Lower leg skin (tissue), 4 donors: ENCODE measurements at regions not wholly inside any gene's neighbourhood (a gene's known extent, or its start where the extent isn't known, plus 50 kb on each side); places are given as distances from the start of the nearest gene placed in this dataset.

Experiments
- DNase-seq, 2 donors: peaks; one replicate each; pipeline ENCODE4 v3.0.0-alpha.2; 2019; ENCODE audit warnings: low spot score in 2 of 2
- H3K4me3 ChIP-seq: fragments of 200-600 bp; sonication (generic); 2 replicates; pipeline ENCODE4 v1.5.1; 2017; ENCODE audit warnings: mild to moderate bottlenecking, low read depth; ENCODE audit not compliant: poor library complexity, severe bottlenecking
- POLR2A ChIP-seq, 2 donors: fragments of 450-650 bp; IDR thresholded peaks; one replicate each; pipeline ENCODE4 v1.6.1; 2016 to 2017; ENCODE audit warnings: antibody characterized with exemption in 2 of 2, mild to moderate bottlenecking in 1 of 2, moderate library complexity in 1 of 2
- WGBS, 2 donors: methylation state at CpG; one replicate each; pipeline ENCODE4 v1.1.5; 2018; 5-methylcytosine and 5-hydroxymethylcytosine counted together
- intact Hi-C: fragments of 100-400 bp; cut with DNase I; formaldehyde crosslinking; loops from one replicate; pipeline ENCODE4 v1.15.0; 2023; ENCODE audit warnings: low total_unique reads
- TF ChIP-seq, protein P1 (sequence below), 3 donors: fragments of 450-650 bp; IDR thresholded peaks; one replicate each; pipeline ENCODE4 v1.5.1; 2016; ENCODE audit warnings: antibody characterized with exemption in 3 of 3, mild to moderate bottlenecking in 3 of 3, moderate library complexity in 2 of 3

DNA sequence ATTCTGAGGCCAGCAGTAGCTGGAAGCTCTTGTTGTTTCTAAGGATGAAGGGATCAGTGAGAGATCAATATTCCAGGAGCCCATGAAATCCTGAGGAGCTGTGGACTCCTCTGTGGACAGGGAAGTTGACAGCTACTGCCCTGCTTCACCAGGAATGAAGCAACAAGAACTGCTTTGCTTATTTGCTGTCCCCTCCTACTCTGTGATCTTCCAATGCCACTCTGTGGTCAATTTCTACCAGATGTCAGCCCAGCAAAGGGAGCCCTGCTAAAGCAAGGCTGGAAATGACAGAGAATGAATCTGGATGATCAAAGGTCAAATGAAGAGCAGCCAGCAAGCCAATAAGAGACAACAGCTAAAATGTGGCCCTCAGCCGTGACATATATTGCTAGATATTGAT is 227.5 kb upstream of the CHRM2 start:
- TF ChIP-seq, protein P1, sequence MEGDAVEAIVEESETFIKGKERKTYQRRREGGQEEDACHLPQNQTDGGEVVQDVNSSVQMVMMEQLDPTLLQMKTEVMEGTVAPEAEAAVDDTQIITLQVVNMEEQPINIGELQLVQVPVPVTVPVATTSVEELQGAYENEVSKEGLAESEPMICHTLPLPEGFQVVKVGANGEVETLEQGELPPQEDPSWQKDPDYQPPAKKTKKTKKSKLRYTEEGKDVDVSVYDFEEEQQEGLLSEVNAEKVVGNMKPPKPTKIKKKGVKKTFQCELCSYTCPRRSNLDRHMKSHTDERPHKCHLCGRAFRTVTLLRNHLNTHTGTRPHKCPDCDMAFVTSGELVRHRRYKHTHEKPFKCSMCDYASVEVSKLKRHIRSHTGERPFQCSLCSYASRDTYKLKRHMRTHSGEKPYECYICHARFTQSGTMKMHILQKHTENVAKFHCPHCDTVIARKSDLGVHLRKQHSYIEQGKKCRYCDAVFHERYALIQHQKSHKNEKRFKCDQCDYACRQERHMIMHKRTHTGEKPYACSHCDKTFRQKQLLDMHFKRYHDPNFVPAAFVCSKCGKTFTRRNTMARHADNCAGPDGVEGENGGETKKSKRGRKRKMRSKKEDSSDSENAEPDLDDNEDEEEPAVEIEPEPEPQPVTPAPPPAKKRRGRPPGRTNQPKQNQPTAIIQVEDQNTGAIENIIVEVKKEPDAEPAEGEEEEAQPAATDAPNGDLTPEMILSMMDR (IDR thresholded peaks at IDR 0.05), result no peak
- no peak for TF ChIP-seq POLR2A (IDR thresholded peaks at IDR 0.05)
- intact Hi-C loops, result no loop called here
- WGBS, 2 donors, result 66% methylated on average over 1 of the region's 1 CpG
- no peak for DNase-seq
- H3K4me3 ChIP-seq, result no peak overlapping the region

DNA sequence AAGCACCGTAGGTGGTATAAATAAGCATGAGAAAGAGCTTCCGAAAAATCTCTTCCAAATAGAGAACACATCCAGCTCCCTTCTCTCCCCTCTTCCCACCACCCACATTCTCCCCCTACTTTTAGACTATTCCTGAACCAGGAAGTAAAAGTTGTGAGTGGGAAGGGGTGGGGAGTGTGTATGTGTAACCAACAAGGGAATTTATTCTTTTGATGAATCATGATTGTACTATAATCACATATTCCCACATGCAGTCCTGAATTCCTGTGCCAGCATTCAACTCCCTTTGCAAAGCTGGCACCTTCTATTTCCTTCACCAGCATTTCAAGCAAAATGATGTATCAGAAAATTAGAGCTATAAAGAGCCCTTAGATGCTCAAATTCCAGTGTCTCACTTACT is 230.6 kb upstream of the CHRM2 start:
- intact Hi-C loops, result no loop called here
- 72 to 84% methylated on average over 2 of the region's 2 CpGs for WGBS, 2 donors
- DNase-seq, result no peak
- TF ChIP-seq, protein P1 (IDR thresholded peaks at IDR 0.05), result no peak
- TF ChIP-seq POLR2A (IDR thresholded peaks at IDR 0.05), result no peak
- no peak overlapping the region for H3K4me3 ChIP-seq

DNA sequence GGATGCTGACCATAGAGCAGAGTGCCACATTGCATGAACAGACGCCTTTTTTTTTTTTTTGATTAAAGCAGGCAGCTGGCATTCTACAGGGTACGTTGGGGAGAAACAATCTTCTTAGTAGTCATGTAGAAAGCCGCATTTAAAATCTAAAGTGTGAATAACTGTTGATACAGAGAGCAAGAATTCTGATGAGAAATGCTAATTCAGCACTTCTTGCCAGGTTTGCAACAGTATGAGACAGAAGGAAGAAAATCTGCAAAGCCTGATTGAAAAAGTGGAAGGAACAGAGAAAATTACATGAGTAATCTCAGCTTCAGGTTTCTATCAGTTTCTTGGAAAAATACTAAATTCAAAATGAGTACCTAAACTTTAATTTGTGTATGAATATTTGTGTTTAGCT is 232.7 kb upstream of the CHRM2 start:
- no peak overlapping the region for H3K4me3 ChIP-seq
- WGBS, 2 donors, result 67% methylated on average over 3 of the region's 3 CpGs
- intact Hi-C loops, result no loop called here
- no peak for TF ChIP-seq POLR2A (IDR thresholded peaks at IDR 0.05)
- DNase-seq, result no peak

DNA sequence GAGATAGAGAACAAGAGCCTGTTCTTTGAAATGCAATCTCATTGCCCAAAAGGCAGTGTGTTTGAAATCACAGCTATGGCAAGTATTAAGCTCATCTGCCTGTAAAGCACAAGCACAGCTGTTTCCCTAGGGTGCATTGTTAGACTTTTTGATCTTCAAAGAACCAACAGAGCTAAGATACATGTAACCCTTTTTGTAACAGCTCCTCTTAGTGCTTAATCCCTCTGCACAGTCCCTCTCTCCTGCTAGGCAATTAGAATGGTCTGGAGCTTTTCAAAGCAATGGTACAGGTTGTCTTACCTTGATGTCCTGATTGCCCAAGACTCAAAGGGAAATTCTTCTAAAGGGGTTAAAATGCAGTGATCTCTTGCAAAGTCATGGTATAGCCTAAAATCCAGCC is 249.6 kb upstream of the CHRM2 start:
- intact Hi-C loops, result no loop called here
- H3K4me3 ChIP-seq, result no peak overlapping the region
- TF ChIP-seq, protein P1 (IDR thresholded peaks at IDR 0.05), result no peak
- no peak for TF ChIP-seq POLR2A (IDR thresholded peaks at IDR 0.05)
- no peak for DNase-seq

DNA sequence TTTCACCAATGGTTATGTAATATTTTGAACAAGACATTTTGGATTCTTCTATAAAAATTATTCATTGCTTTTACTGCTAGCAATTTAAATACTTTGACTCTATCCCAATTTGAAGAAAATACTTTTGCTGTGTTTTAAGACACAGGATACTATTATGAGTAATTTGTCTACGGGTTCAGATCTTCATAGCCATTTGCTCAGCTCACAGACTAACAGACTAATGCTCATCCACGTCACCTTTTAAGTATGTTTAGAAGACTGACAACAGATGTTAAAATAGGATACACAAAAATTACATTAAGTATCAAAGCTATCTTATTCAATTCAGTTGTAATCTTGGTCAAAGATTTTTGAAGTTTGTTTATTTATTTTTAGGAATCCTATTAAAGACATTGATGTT is 251.3 kb upstream of the CHRM2 start:
- H3K4me3 ChIP-seq, result no peak overlapping the region
- DNase-seq, result no peak
- intact Hi-C loops, result no loop called here
- TF ChIP-seq, protein P1 (IDR thresholded peaks at IDR 0.05), result no peak
- no peak for TF ChIP-seq POLR2A (IDR thresholded peaks at IDR 0.05)
- WGBS, 2 donors, result 72 to 75% methylated on average over 2 of the region's 2 CpGs

DNA sequence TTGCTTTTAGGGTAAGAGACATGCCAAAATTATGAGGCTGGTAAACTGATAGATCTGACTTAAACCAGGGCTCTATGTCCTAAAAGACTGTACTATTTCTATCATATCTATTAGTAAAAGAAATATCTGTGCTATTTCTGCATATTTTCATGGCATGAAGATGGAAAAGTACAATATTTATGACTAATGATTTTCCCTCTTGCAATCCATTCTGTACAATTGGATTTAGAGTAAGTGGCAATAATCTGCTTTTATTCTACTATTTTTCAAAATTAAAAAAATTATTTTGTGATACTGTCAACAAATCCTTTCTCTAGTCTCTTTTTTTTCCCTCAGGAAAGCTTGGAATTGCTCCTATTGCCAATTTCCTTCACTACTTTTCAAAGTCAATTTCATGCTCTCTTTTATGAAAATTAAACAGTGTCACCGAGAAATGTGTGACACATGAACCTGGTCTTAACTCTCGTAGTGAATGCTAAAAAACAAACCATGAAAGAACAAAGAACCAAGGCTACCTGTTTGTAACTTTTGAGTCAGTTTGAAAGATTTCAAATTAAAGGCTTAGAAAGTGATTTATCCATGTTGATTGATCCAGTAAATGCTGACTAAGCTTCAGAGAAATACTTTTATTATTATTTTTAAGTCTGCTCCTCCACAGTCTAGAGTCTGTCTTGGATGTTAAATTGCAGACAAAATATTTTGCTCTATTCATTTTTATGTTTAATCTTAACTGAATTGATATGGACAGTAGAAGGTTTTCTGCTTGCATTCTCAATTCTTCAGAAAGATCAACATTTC is 262.7 kb upstream of the CHRM2 start:
- no peak overlapping the region for H3K4me3 ChIP-seq
- intact Hi-C loops, result loop anchor here (2.0 kb wide), 1 partner anchor 15 kb away; no protein-coding TSS in a partner anchor
- TF ChIP-seq POLR2A (IDR thresholded peaks at IDR 0.05), result no peak
- TF ChIP-seq, protein P1 (IDR thresholded peaks at IDR 0.05), result no peak
- WGBS, 2 donors, result 63 to 67% methylated on average over 2 of the region's 2 CpGs
- DNase-seq, result no peak
